ENCODE measurements at regions not wholly inside any gene's neighbourhood (a gene's known extent, or its start where the extent isn't known, plus 50 kb on each side); places are given as distances from the start of the nearest gene placed in this dataset.

DNA sequence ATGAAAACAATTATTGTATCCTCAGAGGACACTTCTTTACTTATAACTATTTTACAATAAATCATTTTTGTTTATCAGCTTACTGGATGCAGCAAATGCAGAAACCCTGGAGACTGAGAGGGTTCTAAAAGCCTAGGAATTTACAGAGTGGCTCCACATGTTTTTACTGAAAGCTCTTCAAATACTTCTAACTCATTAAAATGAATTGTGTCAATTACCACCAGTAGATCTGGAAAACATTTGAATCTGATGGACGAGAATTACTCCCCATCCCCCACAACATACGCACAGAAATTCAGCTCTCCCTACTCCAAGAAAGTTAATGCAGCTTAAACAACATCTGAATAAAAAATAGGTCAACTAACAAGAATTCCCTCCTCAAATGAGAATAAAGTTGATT lies 319.8 kb upstream of the FIGN start:
- TF ChIP-seq, protein P1, sequence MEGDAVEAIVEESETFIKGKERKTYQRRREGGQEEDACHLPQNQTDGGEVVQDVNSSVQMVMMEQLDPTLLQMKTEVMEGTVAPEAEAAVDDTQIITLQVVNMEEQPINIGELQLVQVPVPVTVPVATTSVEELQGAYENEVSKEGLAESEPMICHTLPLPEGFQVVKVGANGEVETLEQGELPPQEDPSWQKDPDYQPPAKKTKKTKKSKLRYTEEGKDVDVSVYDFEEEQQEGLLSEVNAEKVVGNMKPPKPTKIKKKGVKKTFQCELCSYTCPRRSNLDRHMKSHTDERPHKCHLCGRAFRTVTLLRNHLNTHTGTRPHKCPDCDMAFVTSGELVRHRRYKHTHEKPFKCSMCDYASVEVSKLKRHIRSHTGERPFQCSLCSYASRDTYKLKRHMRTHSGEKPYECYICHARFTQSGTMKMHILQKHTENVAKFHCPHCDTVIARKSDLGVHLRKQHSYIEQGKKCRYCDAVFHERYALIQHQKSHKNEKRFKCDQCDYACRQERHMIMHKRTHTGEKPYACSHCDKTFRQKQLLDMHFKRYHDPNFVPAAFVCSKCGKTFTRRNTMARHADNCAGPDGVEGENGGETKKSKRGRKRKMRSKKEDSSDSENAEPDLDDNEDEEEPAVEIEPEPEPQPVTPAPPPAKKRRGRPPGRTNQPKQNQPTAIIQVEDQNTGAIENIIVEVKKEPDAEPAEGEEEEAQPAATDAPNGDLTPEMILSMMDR (IDR thresholded peaks at IDR 0.05), result no peak
- no peak for TF ChIP-seq POLR2AphosphoS5 (IDR thresholded peaks at IDR 0.05)
